Hypothalamus (tissue), 51 donors: ENCODE measurements at regions not wholly inside any gene's neighbourhood (a gene's known extent, or its start where the extent isn't known, plus 50 kb on each side); places are given as distances from the start of the nearest gene placed in this dataset.
"Not testable (repeated sequence)": the region's sequence is repeated elsewhere in the genome, so short reads cannot be mapped to it uniquely, and the experiment has no call there.

Experiments
- DNase-seq, 51 donors: peaks; one replicate each; lab custom pipeline; 2025; lab: John Stamatoyannopoulos, UW

- not testable (repeated sequence) for DNase-seq
Observed at GRCh38 chr1:29795965-29796364, 559.6 kb downstream of the PTPRU start.

- no peak for DNase-seq
Observed at GRCh38 chr1:29793653-29794348, 557.5 kb downstream of the PTPRU start.

- DNase-seq, result peak in 44 of 51 donors; percentile 5 to 85 (median 56)
Observed at GRCh38 chr1:29793101-29793546, 556.8 kb downstream of the PTPRU start.

GRCh38 chr1:29789910-29790247, 553.6 kb downstream of the PTPRU start:
- DNase-seq, result no peak

- DNase-seq, result no peak
Observed at GRCh38 chr1:29789221-29789909, 553.0 kb downstream of the PTPRU start.

- DNase-seq, result no peak
Observed at GRCh38 chr1:29786791-29787732, 550.7 kb downstream of the PTPRU start.

GRCh38 chr1:29786195-29786594, 549.9 kb downstream of the PTPRU start:
- DNase-seq, result no peak

- no peak for DNase-seq
Observed at GRCh38 chr1:29785554-29785953, 549.2 kb downstream of the PTPRU start.

GRCh38 chr1:29785137-29785527, 548.8 kb downstream of the PTPRU start:
- DNase-seq, result no peak

GRCh38 chr1:29784276-29785136, 548.2 kb downstream of the PTPRU start:
- DNase-seq, result no peak

- no peak for DNase-seq
Observed at GRCh38 chr1:29783508-29784275, 547.4 kb downstream of the PTPRU start.

GRCh38 chr1:29782846-29783507, 546.7 kb downstream of the PTPRU start:
- no peak for DNase-seq

- DNase-seq, result no peak
Observed at GRCh38 chr1:29779146-29779545, 542.8 kb downstream of the PTPRU start.

- no peak for DNase-seq
Observed at GRCh38 chr1:29777522-29777921, 541.2 kb downstream of the PTPRU start.

GRCh38 chr1:29774355-29774754, 538.0 kb downstream of the PTPRU start:
- no peak for DNase-seq

- no peak for DNase-seq
Observed at GRCh38 chr1:29772584-29773100, 536.3 kb downstream of the PTPRU start.

GRCh38 chr1:29767769-29768425, 531.6 kb downstream of the PTPRU start:
- DNase-seq, result no peak

GRCh38 chr1:29767088-29767685, 530.9 kb downstream of the PTPRU start:
- DNase-seq, result no peak
